Ovary (tissue), 3 donors: ENCODE measurements at regions not wholly inside any gene's neighbourhood (a gene's known extent, or its start where the extent isn't known, plus 50 kb on each side); places are given as distances from the start of the nearest gene placed in this dataset.

Experiments
- CTCF ChIP-seq, 3 donors: fragments of 450-650 bp in 2 of 3; fragments of 200-600 bp in 1 of 3; IDR thresholded peaks; one replicate each; pipeline versions ENCODE4 v1.5.1 to v1.8.0; 2016 to 2022; ENCODE audit warnings: antibody characterized with exemption in 3 of 3, mild to moderate bottlenecking in 1 of 3
- POLR2A ChIP-seq: fragments of 450-650 bp; IDR thresholded peaks from one replicate; pipeline ENCODE4 v1.6.1; 2017; ENCODE audit warnings: antibody characterized with exemption, mild to moderate bottlenecking, moderate library complexity
- donor health status: DM: no; HTN: no; CAD: no.

- TF ChIP-seq POLR2A (no peak), CTCF (IDR thresholded peaks at IDR 0.05) (no peak)
Measured at GRCh38 chr3:135623558-135623957, 342.0 kb upstream of the PPP2R3A start.
